K562 (cell line): ENCODE measurements at regions not wholly inside any gene's neighbourhood (a gene's known extent, or its start where the extent isn't known, plus 50 kb on each side); places are given as distances from the start of the nearest gene placed in this dataset.
A peak's percentile ranks its signal among the peaks of the same experiment; 100 is the strongest.

Source experiments
- ZFP30 ChIP-seq: fragments of 250-450 bp; sonication (Bioruptor Pico); IDR thresholded peaks from 2 replicates; pipeline ENCODE4 v1.8.0; 2022; ENCODE audit warnings: moderate library complexity, mild to moderate bottlenecking, inconsistent platforms, borderline replicate concordance
- ZNF408 ChIP-seq: fragments of 250-450 bp; sonication (Bioruptor Pico); IDR thresholded peaks from 2 replicates; pipeline ENCODE4 v1.4.0; 2020; ENCODE audit warnings: low read depth, mild to moderate bottlenecking, moderate library complexity
- TF ChIP-seq, protein P1 (sequence below), 3 experiments: IDR thresholded peaks in 2 of 3; conservative IDR thresholded peaks in 1 of 3; 2 replicates each; pipeline ENCODE4 v1.5.1; 2011 to 2012; ENCODE audit warnings: low read length in 3 of 3, mild to moderate bottlenecking in 3 of 3, control low read depth in 2 of 3, improper control_type of control experiment in 1 of 3, inconsistent platforms in 1 of 3, low read depth in 1 of 3, mixed read lengths in 1 of 3, moderate library complexity in 1 of 3; ENCODE audit not compliant: insufficient read depth in 2 of 3
- TF ChIP-seq, protein P2 (sequence below): fragments of 450-650 bp; IDR thresholded peaks from 2 replicates; pipeline ENCODE4 v1.6.1; 2018; ENCODE audit not compliant: partially characterized antibody
- TF ChIP-seq, protein P3 (sequence below), 2 experiments: fragments of 450-650 bp; formaldehyde crosslinking in 1 of 2; IDR thresholded peaks; 2 replicates each; pipeline versions ENCODE4 v1.4.0 to v1.6.1; 2014 to 2020; ENCODE audit warnings: mild to moderate bottlenecking in 2 of 2, borderline replicate concordance in 1 of 2, low read depth in 1 of 2
- TF ChIP-seq, protein P4 (sequence below): fragments of 450-650 bp; formaldehyde crosslinking; IDR thresholded peaks from 2 replicates; pipeline ENCODE4 v1.4.0; 2020; ENCODE audit warnings: mild to moderate bottlenecking, moderate library complexity

DNA sequence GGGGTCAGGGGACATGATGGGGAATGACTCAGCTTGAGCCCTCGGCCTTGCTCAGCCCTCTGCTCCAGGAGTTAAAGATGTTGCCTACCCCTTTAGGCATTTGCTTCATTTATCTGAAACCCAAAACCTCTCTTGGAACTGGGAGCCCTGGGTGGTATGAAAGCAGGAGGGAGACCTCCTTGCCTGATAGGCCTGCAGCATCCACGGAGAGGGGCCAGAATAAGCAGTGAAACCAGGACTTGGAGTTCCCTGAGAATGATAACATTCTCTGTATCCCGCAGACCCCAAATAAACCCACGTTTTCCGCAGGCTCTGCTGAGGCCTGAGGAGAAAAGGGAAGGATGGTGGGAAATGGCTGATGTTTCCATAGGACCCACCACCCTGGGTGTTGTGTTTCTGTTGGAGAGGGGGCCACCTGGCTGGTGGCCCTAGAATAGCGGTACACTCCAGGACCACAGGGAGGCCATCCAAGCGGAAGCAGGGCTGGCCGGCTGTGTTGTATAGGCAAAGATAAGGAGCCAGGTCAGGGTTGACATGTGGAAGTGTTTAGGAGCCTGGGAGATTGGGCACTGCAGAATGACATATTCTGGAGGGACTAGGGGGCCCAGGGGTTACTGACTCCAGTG lies 77.4 kb downstream of the FOXD2 start (continued):
- TF ChIP-seq ZFP30 (CRISPR knock-in tag) (no peak), ZNF408 (CRISPR knock-in tag) (no peak)
- TF ChIP-seq, protein P1, sequence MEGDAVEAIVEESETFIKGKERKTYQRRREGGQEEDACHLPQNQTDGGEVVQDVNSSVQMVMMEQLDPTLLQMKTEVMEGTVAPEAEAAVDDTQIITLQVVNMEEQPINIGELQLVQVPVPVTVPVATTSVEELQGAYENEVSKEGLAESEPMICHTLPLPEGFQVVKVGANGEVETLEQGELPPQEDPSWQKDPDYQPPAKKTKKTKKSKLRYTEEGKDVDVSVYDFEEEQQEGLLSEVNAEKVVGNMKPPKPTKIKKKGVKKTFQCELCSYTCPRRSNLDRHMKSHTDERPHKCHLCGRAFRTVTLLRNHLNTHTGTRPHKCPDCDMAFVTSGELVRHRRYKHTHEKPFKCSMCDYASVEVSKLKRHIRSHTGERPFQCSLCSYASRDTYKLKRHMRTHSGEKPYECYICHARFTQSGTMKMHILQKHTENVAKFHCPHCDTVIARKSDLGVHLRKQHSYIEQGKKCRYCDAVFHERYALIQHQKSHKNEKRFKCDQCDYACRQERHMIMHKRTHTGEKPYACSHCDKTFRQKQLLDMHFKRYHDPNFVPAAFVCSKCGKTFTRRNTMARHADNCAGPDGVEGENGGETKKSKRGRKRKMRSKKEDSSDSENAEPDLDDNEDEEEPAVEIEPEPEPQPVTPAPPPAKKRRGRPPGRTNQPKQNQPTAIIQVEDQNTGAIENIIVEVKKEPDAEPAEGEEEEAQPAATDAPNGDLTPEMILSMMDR (IDR thresholded peaks at IDR 0.05 in 2 of 3, conservative IDR thresholded peaks at IDR 0.05 in 1 of 3; ENCODE audit: insufficient read depth in 2 of 3, low read depth in 1 of 3, low read length in 3 of 3), result peak; percentile 40 to 61 (median 50)
- TF ChIP-seq, protein P2, sequence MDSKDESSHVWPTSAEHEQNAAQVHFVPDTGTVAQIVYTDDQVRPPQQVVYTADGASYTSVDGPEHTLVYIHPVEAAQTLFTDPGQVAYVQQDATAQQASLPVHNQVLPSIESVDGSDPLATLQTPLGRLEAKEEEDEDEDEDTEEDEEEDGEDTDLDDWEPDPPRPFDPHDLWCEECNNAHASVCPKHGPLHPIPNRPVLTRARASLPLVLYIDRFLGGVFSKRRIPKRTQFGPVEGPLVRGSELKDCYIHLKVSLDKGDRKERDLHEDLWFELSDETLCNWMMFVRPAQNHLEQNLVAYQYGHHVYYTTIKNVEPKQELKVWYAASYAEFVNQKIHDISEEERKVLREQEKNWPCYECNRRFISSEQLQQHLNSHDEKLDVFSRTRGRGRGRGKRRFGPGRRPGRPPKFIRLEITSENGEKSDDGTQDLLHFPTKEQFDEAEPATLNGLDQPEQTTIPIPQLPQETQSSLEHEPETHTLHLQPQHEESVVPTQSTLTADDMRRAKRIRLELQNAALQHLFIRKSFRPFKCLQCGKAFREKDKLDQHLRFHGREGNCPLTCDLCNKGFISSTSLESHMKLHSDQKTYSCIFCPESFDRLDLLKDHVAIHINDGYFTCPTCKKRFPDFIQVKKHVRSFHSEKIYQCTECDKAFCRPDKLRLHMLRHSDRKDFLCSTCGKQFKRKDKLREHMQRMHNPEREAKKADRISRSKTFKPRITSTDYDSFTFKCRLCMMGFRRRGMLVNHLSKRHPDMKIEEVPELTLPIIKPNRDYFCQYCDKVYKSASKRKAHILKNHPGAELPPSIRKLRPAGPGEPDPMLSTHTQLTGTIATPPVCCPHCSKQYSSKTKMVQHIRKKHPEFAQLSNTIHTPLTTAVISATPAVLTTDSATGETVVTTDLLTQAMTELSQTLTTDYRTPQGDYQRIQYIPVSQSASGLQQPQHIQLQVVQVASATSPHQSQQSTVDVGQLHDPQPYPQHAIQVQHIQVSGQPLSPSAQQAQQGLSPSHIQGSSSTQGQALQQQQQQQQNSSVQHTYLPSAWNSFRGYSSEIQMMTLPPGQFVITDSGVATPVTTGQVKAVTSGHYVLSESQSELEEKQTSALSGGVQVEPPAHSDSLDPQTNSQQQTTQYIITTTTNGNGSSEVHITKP, result no peak
- TF ChIP-seq, protein P3, sequence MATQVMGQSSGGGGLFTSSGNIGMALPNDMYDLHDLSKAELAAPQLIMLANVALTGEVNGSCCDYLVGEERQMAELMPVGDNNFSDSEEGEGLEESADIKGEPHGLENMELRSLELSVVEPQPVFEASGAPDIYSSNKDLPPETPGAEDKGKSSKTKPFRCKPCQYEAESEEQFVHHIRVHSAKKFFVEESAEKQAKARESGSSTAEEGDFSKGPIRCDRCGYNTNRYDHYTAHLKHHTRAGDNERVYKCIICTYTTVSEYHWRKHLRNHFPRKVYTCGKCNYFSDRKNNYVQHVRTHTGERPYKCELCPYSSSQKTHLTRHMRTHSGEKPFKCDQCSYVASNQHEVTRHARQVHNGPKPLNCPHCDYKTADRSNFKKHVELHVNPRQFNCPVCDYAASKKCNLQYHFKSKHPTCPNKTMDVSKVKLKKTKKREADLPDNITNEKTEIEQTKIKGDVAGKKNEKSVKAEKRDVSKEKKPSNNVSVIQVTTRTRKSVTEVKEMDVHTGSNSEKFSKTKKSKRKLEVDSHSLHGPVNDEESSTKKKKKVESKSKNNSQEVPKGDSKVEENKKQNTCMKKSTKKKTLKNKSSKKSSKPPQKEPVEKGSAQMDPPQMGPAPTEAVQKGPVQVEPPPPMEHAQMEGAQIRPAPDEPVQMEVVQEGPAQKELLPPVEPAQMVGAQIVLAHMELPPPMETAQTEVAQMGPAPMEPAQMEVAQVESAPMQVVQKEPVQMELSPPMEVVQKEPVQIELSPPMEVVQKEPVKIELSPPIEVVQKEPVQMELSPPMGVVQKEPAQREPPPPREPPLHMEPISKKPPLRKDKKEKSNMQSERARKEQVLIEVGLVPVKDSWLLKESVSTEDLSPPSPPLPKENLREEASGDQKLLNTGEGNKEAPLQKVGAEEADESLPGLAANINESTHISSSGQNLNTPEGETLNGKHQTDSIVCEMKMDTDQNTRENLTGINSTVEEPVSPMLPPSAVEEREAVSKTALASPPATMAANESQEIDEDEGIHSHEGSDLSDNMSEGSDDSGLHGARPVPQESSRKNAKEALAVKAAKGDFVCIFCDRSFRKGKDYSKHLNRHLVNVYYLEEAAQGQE (IDR thresholded peaks at IDR 0.05; ENCODE audit: borderline replicate concordance), result 0 out of 2 replicates have a peak, but pooled peaks have one; percentile 18
- TF ChIP-seq, protein P3 (CRISPR knock-in tag; IDR thresholded peaks at IDR 0.05; ENCODE audit: low read depth), result no peak
- TF ChIP-seq, protein P4, sequence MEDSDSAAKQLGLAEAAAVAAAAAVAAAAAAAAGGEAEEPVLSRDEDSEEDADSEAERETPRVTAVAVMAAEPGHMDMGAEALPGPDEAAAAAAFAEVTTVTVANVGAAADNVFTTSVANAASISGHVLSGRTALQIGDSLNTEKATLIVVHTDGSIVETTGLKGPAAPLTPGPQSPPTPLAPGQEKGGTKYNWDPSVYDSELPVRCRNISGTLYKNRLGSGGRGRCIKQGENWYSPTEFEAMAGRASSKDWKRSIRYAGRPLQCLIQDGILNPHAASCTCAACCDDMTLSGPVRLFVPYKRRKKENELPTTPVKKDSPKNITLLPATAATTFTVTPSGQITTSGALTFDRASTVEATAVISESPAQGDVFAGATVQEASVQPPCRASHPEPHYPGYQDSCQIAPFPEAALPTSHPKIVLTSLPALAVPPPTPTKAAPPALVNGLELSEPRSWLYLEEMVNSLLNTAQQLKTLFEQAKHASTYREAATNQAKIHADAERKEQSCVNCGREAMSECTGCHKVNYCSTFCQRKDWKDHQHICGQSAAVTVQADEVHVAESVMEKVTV (CRISPR knock-in tag), result no peak
